HL-60 (cell line): ENCODE measurements at regions not wholly inside any gene's neighbourhood (a gene's known extent, or its start where the extent isn't known, plus 50 kb on each side); places are given as distances from the start of the nearest gene placed in this dataset.

Experiments used
- DNase-seq, 2 experiments: peaks; one replicate each; pipeline ENCODE4 v3.0.0-alpha.2; 2010 to 2020; ENCODE audit warnings: low read depth in 1 of 2, low spot score in 1 of 2
- H3K27ac ChIP-seq: fragments of 250-450 bp; sonication (Bioruptor Pico); replicated peaks from 2 replicates; pipeline ENCODE4 v1.5.1; 2020; ENCODE audit warnings: mild to moderate bottlenecking, moderate library complexity
- H3K27me3 ChIP-seq: fragments of 250-450 bp; sonication (Bioruptor Pico); 2 replicates; pipeline ENCODE4 v1.5.1; 2021; ENCODE audit warnings: mild to moderate bottlenecking, moderate library complexity; ENCODE audit not compliant: insufficient read depth, poor library complexity, severe bottlenecking
- H3K4me3 ChIP-seq: replicated peaks from 2 replicates; pipeline ENCODE4 v1.5.1; 2011; ENCODE audit warnings: mild to moderate bottlenecking, control low read depth, low read length; ENCODE audit not compliant: insufficient read depth
- GABPA ChIP-seq: IDR thresholded peaks from 2 replicates; pipeline ENCODE4 v1.6.1; 2012; ENCODE audit warnings: low read depth
- POLR2AphosphoS5 ChIP-seq: IDR thresholded peaks from 2 replicates; pipeline ENCODE4 v1.6.1; 2012; ENCODE audit warnings: low read depth
- SPI1 ChIP-seq: IDR thresholded peaks from 2 replicates; pipeline ENCODE4 v1.6.1; 2012; ENCODE audit warnings: low read depth, mild to moderate bottlenecking, borderline replicate concordance
- TF ChIP-seq, protein P1 (sequence below): IDR thresholded peaks from 2 replicates; pipeline ENCODE4 v1.6.1; 2012; ENCODE audit warnings: low read depth; ENCODE audit not compliant: insufficient replicate concordance
- TF ChIP-seq, protein P2 (sequence below): IDR thresholded peaks from one replicate; pipeline ENCODE4 v1.5.1; 2011; ENCODE audit warnings: low read length, control low read depth, inconsistent platforms; ENCODE audit not compliant: insufficient read depth

DNA sequence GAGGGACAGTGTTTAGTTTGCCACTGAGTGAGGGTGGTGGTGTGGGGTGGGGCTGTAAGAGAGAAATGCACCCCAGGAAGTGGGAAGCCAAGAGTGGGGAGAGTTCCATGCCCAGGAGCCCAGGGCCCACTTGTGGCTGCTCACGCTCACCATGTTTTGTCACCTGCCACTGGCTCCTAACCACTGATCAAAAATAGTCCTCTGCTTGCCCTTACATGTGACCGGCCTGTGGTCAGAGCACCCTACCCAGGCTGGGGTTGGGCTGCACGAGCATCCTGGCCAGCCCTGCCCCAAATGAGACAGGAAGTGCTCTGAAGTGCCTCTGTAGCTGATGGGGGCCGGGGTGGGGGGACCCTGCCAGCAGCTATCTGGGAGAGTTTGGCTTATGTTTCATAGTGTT lies 216.3 kb downstream of the RPLP1 start:
- H3K4me3 ChIP-seq = no peak overlapping the region
- peak; percentile 69 to 76 for DNase-seq
- peak; percentile 51; the same call in 1 of the 2 replicates for TF ChIP-seq SPI1
- 0 out of 2 replicates have a peak, but pooled peaks have one; percentile 22 for TF ChIP-seq POLR2AphosphoS5
- TF ChIP-seq, protein P1, sequence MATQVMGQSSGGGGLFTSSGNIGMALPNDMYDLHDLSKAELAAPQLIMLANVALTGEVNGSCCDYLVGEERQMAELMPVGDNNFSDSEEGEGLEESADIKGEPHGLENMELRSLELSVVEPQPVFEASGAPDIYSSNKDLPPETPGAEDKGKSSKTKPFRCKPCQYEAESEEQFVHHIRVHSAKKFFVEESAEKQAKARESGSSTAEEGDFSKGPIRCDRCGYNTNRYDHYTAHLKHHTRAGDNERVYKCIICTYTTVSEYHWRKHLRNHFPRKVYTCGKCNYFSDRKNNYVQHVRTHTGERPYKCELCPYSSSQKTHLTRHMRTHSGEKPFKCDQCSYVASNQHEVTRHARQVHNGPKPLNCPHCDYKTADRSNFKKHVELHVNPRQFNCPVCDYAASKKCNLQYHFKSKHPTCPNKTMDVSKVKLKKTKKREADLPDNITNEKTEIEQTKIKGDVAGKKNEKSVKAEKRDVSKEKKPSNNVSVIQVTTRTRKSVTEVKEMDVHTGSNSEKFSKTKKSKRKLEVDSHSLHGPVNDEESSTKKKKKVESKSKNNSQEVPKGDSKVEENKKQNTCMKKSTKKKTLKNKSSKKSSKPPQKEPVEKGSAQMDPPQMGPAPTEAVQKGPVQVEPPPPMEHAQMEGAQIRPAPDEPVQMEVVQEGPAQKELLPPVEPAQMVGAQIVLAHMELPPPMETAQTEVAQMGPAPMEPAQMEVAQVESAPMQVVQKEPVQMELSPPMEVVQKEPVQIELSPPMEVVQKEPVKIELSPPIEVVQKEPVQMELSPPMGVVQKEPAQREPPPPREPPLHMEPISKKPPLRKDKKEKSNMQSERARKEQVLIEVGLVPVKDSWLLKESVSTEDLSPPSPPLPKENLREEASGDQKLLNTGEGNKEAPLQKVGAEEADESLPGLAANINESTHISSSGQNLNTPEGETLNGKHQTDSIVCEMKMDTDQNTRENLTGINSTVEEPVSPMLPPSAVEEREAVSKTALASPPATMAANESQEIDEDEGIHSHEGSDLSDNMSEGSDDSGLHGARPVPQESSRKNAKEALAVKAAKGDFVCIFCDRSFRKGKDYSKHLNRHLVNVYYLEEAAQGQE = no peak
- no peak for TF ChIP-seq GABPA
- peak overlapping the region; percentile 55 for H3K27ac ChIP-seq
- H3K27me3 ChIP-seq = no peaks in the 10 kb centered on the region

DNA sequence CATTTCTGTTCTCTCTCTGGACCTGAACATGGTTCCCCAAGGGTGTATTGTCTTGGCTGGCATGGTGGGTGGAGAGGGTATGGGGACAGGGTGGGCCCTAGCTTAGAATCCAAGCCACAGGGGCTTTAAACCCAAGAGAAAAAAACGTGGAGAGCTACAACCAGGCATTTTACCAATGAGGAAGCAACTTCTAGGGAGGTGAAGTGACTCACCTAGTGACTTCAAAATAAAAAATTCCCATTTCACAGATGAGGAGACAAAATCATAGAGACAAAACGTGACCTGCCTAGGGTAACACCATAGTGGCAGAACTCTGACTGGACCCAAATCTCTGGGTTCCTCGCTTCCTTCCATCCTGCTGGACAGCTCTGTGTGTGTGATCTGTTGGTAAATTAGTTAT lies 216.8 kb downstream of the RPLP1 start:
- H3K4me3 ChIP-seq = no peak overlapping the region
- TF ChIP-seq, protein P1 = no peak
- TF ChIP-seq GABPA = no peak
- TF ChIP-seq POLR2AphosphoS5 = no peak
- no peak for TF ChIP-seq SPI1
- TF ChIP-seq, protein P2, sequence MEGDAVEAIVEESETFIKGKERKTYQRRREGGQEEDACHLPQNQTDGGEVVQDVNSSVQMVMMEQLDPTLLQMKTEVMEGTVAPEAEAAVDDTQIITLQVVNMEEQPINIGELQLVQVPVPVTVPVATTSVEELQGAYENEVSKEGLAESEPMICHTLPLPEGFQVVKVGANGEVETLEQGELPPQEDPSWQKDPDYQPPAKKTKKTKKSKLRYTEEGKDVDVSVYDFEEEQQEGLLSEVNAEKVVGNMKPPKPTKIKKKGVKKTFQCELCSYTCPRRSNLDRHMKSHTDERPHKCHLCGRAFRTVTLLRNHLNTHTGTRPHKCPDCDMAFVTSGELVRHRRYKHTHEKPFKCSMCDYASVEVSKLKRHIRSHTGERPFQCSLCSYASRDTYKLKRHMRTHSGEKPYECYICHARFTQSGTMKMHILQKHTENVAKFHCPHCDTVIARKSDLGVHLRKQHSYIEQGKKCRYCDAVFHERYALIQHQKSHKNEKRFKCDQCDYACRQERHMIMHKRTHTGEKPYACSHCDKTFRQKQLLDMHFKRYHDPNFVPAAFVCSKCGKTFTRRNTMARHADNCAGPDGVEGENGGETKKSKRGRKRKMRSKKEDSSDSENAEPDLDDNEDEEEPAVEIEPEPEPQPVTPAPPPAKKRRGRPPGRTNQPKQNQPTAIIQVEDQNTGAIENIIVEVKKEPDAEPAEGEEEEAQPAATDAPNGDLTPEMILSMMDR = no peak
- H3K27ac ChIP-seq = peak overlapping the region; percentile 55
- H3K27me3 ChIP-seq = no peaks in the 10 kb centered on the region
- DNase-seq = no peak

DNA sequence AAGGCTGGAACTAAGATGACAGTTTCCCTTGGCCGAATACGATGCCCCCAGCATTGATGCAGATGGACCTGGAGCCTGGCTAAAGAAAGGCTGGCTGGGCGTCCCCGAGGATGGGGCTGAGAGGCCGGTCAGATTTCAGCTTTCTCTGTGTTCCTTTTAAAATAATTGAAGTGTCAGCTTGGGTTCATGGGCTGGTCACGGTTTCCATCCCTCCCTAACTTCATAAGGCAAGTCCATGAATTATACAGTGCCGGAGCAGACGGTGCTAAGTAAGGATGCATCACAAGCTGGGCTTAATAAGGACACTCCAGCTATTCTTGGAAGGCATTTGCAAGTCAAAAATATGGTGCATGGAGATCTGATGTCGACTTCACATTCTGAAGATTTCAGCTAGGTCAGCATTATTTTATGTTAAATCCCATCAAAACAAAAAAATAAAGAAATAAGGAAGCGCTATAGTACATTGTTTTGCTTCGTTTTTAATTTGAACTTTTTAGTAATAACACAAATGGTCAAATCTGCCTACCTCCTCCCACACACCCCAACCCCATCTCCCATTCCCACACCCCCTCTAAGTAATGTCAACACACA lies 220.8 kb downstream of the RPLP1 start:
- Histone ChIP-seq H3K27ac (no peak overlapping the region), H3K4me3 (no peak overlapping the region), H3K27me3 (no peaks in the 10 kb centered on the region)
- TF ChIP-seq GABPA (no peak), SPI1 (no peak), POLR2AphosphoS5 (no peak)
- TF ChIP-seq, protein P2 = no peak
- TF ChIP-seq, protein P1 = no peak
- DNase-seq = no peak
